ENCODE measurements at regions not wholly inside any gene's neighbourhood (a gene's known extent, or its start where the extent isn't known, plus 50 kb on each side); places are given as distances from the start of the nearest gene placed in this dataset.

- POLR2A ChIA-PET, result no interaction called here
- ATAC-seq (ENCODE audit: low read depth), result no peak
These were observed 516.0 kb downstream of the ZNF608 start for GRCh38 chr5:124230456-124230855.

DNA sequence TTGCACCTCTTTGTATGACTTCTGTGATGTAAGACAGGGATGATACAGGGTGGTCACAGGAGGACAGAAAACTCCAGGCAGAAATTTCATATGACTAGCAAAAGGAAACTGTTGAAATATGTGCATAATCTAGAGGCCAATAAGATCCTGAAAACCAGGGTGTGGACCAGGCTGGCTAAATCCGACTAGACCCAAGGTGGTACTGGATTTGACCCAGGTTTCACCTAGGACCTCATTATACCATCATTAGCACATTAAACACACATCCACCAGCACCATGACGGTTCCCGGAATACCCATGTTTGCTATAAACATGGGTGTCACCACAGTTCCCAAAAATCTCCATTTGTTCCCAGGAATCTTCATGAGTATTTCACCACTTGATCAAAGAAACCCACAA, 517.1 kb downstream of the ZNF608 start:
- Mint-ChIP-seq H3K27me3 (no peaks in the 10 kb centered on the region), H3K4me3 (no peak overlapping the region), H3K4me1 (no peaks in the 10 kb centered on the region), H3K9me3 (no peaks in the 10 kb centered on the region), H3K27ac (no peak overlapping the region), H3K36me3 (no peaks in the 10 kb centered on the region)
- POLR2A ChIA-PET, result no interaction called here
- no peak for ATAC-seq (ENCODE audit: low read depth)
- no peak for DNase-seq

More at GRCh38 chr5:124230456-124230855, 516.0 kb downstream of the ZNF608 start:
- H3K27ac Mint-ChIP-seq, result no peak overlapping the region
- H3K27me3 Mint-ChIP-seq, result no peaks in the 10 kb centered on the region
- H3K4me1 Mint-ChIP-seq, result no peaks in the 10 kb centered on the region
- no peaks in the 10 kb centered on the region for H3K9me3 Mint-ChIP-seq
- no peak overlapping the region for H3K4me3 Mint-ChIP-seq
- H3K36me3 Mint-ChIP-seq, result no peaks in the 10 kb centered on the region
- no peak for DNase-seq

DNA sequence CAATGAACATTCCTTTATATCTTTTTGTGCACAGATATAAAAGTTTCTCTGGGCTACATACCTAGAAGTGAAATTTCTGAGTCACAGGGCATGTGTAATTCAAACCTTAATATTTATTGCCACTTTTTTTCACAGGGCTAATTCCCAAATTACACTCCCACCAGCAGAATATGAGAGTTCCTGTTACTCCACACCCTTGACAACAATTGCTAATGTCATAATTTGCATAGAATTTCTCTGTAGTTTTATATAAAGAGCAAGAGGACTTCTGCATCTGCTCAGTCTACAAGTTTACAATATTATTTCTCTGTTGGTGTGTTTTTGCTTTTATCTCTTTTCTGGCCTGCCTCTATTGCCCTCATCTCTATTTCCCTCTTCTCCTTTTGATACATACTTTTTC, 518.5 kb downstream of the ZNF608 start:
- Mint-ChIP-seq H3K9me3 (no peaks in the 10 kb centered on the region), H3K27ac (no peak overlapping the region), H3K4me3 (no peak overlapping the region), H3K36me3 (no peaks in the 10 kb centered on the region), H3K4me1 (no peaks in the 10 kb centered on the region), H3K27me3 (no peaks in the 10 kb centered on the region)
- POLR2A ChIA-PET, result no interaction called here
- no peak for ATAC-seq (ENCODE audit: low read depth)
- no peak for DNase-seq

DNA sequence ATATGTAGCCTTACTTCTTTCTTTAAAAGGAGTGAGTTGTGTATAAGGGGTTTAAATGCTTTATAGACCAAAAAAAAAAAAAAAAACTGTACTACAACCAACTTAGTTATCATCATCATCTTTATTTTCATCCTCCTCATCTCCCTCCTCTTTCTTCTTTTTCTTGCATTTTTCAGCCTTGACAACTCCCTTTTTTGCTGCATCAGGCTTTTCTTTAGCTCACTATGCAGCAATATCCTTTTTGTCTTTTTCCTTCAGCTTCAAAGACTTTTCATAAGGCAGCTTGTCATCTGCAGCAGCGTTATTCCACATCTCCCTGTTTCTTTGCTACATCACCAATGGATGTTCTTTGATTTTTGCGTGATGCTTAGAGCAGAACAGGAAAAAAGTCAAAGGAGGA, 526.0 kb downstream of the ZNF608 start:
- Mint-ChIP-seq H3K9me3 (peaks cover 2% of the 10 kb centered on the region), H3K4me1 (no peaks in the 10 kb centered on the region), H3K27me3 (no peaks in the 10 kb centered on the region), H3K27ac (no peak overlapping the region), H3K4me3 (no peak overlapping the region), H3K36me3 (no peaks in the 10 kb centered on the region)
- DNase-seq (no peak), ATAC-seq (ENCODE audit: low read depth) (no peak)
- POLR2A ChIA-PET, result no interaction called here

- no peaks in the 10 kb centered on the region for H3K36me3 Mint-ChIP-seq
- H3K27me3 Mint-ChIP-seq, result no peaks in the 10 kb centered on the region
- ATAC-seq (ENCODE audit: low read depth) (no peak), DNase-seq (no peak)
- H3K4me3 Mint-ChIP-seq, result no peak overlapping the region
- H3K4me1 Mint-ChIP-seq, result no peaks in the 10 kb centered on the region
- POLR2A ChIA-PET, result no interaction called here
- H3K27ac Mint-ChIP-seq, result no peak overlapping the region
- peaks cover 2% of the 10 kb centered on the region for H3K9me3 Mint-ChIP-seq
These were observed 533.5 kb downstream of the ZNF608 start for GRCh38 chr5:124212934-124213333.

- no peak for ATAC-seq (ENCODE audit: low read depth)
- Mint-ChIP-seq H3K4me1 (no peaks in the 10 kb centered on the region), H3K9me3 (peaks cover 4% of the 10 kb centered on the region), H3K27me3 (no peaks in the 10 kb centered on the region), H3K36me3 (peaks cover 2% of the 10 kb centered on the region), H3K27ac (no peak overlapping the region), H3K4me3 (no peak overlapping the region)
- no peak for DNase-seq
- POLR2A ChIA-PET, result no interaction called here
These were observed 536.1 kb downstream of the ZNF608 start for GRCh38 chr5:124210111-124210910.

- H3K9me3 Mint-ChIP-seq, result peaks cover 9% of the 10 kb centered on the region
- H3K4me3 Mint-ChIP-seq, result no peak overlapping the region
- no peaks in the 10 kb centered on the region for H3K27me3 Mint-ChIP-seq
These were observed 539.3 kb downstream of the ZNF608 start for GRCh38 chr5:124207118-124207517.

DNA sequence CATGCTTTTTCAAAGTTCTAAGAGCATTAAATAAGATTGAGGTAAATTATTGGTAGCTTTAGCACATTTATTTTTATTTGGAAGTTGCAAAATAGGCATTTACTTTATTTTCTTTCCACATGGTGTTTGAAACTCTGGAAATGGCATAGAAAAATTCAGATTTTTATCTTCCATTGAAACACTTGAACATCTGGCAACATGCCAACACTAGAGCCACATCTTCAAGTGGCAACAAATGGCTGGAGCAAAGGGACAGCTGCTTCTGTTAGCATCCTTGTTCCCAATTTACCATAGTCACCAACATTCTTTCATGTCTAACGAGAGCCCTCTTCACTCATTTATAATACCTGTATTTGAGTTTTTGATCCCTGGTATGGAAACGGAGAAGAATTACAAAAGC, 539.9 kb downstream of the ZNF608 start:
- no peak for DNase-seq
- Mint-ChIP-seq H3K4me3 (no peak overlapping the region), H3K9me3 (peaks cover 9% of the 10 kb centered on the region), H3K4me1 (no peaks in the 10 kb centered on the region), H3K27me3 (no peaks in the 10 kb centered on the region), H3K36me3 (peaks cover 2% of the 10 kb centered on the region), H3K27ac (no peak overlapping the region)
- no peak for ATAC-seq (ENCODE audit: low read depth)
- POLR2A ChIA-PET, result no interaction called here

More at GRCh38 chr5:124207118-124207517, 539.3 kb downstream of the ZNF608 start:
- POLR2A ChIA-PET, result no interaction called here
- Mint-ChIP-seq H3K4me1 (no peaks in the 10 kb centered on the region), H3K36me3 (peaks cover 2% of the 10 kb centered on the region), H3K27ac (no peak overlapping the region)
- DNase-seq, result no peak
- ATAC-seq (ENCODE audit: low read depth), result no peak

DNA sequence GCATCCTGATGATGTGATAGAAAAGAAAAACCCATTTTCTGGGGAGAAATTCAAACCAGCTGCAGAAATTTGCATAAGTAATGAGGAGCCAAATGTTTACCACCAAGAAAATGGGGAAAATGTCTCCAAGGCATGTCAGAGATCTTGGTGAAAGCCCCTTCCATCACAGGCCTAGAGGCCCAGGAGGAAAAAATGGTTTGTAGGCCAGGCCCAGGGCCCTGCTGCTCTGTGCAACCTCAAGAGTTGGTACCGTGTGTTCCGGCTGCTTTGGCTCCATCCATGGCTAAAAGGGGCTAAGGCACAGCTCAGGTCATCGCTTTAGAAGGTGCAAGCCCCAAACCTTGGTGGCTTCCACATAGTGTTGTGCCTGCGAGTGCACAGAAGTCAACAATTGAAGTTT, 543.1 kb downstream of the ZNF608 start:
- no peak for DNase-seq
- POLR2A ChIA-PET, result no interaction called here
- no peak overlapping the region for H3K4me3 Mint-ChIP-seq
- peaks cover 9% of the 10 kb centered on the region for H3K9me3 Mint-ChIP-seq
- no peak for ATAC-seq (ENCODE audit: low read depth)
- no peaks in the 10 kb centered on the region for H3K27me3 Mint-ChIP-seq
- no peaks in the 10 kb centered on the region for H3K4me1 Mint-ChIP-seq
- H3K36me3 Mint-ChIP-seq, result peaks cover 2% of the 10 kb centered on the region
- no peak overlapping the region for H3K27ac Mint-ChIP-seq

DNA sequence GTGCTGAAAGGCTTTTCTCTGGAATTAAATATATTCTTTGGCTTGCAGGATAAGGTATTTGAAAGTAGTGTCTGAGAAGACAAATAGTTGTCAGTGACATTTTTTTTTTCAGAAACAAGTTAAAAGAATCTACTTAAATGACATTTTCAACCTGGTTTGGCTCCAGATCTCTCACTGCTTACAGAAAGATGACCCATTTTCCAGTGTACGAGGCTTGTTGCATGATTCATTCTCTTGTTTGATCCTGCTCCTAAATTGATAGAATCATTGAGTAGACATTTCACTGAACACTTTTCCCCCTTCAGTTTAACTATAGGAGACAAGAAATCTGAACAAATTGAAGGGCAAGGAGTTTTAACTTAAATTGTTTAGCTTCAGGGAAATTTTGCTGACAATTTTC, 546.1 kb downstream of the ZNF608 start:
- H3K4me1 Mint-ChIP-seq, result no peaks in the 10 kb centered on the region
- H3K27ac Mint-ChIP-seq, result no peak overlapping the region
- ATAC-seq (ENCODE audit: low read depth) (no peak), DNase-seq (no peak)
- H3K36me3 Mint-ChIP-seq, result no peaks in the 10 kb centered on the region
- no peak overlapping the region for H3K4me3 Mint-ChIP-seq
- POLR2A ChIA-PET, result no interaction called here
- H3K27me3 Mint-ChIP-seq, result no peaks in the 10 kb centered on the region
- peaks cover 7% of the 10 kb centered on the region for H3K9me3 Mint-ChIP-seq

DNA sequence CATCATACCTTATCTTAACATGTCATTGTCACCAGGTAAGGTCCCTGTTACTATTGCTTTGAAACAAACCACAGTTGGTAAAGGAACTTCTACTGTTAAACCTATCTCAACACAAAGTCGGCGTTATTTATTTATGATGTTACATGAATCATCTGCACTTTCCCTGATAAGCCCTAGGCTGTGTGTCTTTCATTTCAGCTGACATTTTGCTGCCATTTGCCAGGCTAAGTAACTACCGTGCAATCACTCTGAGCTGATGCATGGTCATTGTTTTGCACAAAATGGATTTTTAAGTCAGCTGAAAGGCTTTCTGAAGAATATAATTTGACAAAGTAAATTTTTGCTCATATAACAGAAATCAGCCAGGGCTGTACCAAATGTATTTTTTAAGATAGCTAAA, 546.5 kb downstream of the ZNF608 start:
- Mint-ChIP-seq H3K27me3 (no peaks in the 10 kb centered on the region), H3K36me3 (no peaks in the 10 kb centered on the region), H3K4me1 (no peaks in the 10 kb centered on the region), H3K4me3 (no peak overlapping the region), H3K9me3 (peaks cover 7% of the 10 kb centered on the region), H3K27ac (no peak overlapping the region)
- ATAC-seq (ENCODE audit: low read depth) (no peak), DNase-seq (no peak)
- POLR2A ChIA-PET, result no interaction called here

DNA sequence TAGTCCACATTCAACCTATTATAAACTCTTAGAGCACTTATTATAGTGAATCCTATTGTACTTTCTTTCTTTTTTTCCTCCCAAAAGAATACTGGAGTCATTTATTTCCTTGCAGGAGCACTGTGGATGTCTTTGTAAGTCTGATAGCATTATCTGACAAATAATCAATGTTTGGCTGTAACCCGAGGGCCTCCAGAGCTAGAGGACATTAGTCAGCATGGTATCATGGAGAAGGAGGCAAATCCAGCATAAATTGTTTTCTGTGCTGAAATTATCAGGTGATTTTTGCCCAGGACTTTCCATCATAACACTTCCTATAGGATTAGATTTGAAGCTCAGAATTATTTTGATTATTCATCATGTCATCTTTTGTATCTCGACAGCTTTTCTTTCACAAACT, 551.0 kb downstream of the ZNF608 start:
- Mint-ChIP-seq H3K36me3 (no peaks in the 10 kb centered on the region), H3K4me1 (no peaks in the 10 kb centered on the region), H3K4me3 (no peak overlapping the region), H3K27me3 (peaks cover 3% of the 10 kb centered on the region), H3K9me3 (no peaks in the 10 kb centered on the region), H3K27ac (no peak overlapping the region)
- DNase-seq, result no peak
- no peak for ATAC-seq (ENCODE audit: low read depth)
- POLR2A ChIA-PET, result no interaction called here

DNA sequence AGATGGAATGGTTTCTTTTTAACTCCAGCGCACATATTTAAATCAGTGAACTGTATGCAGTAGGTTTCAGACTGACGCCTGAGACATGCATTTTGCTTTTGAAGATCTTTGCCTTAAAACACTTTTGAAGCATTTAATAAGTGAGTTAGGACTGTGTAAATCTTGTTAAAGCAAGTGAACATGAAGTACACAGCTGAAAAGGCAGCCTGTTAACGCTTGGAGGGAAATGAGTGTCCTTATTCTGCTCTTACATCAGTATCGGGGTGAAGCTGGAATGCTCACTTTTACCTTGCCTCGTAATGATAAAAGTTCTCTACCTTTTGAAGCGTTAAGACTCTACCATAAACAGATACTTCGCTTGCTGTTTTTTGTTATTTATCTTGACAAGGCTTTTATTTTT, 552.2 kb downstream of the ZNF608 start:
- peaks cover 2% of the 10 kb centered on the region for H3K9me3 Mint-ChIP-seq
- ATAC-seq (ENCODE audit: low read depth) (no peak), DNase-seq (no peak)
- no peaks in the 10 kb centered on the region for H3K4me1 Mint-ChIP-seq
- peaks cover 3% of the 10 kb centered on the region for H3K27me3 Mint-ChIP-seq
- H3K27ac Mint-ChIP-seq, result no peak overlapping the region
- H3K36me3 Mint-ChIP-seq, result no peaks in the 10 kb centered on the region
- POLR2A ChIA-PET, result no interaction called here
- H3K4me3 Mint-ChIP-seq, result no peak overlapping the region

DNA sequence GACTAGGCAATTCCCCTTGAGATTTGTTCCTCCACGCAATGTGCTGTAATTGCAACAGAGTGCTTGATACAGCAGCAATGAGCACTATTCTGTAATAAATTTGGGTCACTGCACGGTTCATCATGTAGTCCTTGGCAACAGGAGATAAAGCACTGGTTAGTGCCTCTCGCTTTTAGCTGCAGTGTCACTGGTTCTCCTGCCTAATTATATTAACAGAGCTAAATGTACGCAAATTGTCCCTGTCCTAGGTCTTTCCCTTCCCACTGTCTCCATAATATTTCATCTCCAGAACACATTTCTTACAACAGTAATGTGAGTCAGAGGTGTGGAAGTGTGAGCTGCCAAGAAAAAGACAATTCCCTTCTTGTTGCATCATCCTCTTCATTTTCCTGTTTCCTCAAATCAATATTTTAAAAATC, 553.1 kb downstream of the ZNF608 start:
- ATAC-seq (ENCODE audit: low read depth) (no peak), DNase-seq (no peak)
- Mint-ChIP-seq H3K27ac (no peak overlapping the region), H3K4me3 (no peak overlapping the region), H3K27me3 (peaks cover 3% of the 10 kb centered on the region), H3K4me1 (no peaks in the 10 kb centered on the region), H3K36me3 (no peaks in the 10 kb centered on the region), H3K9me3 (peaks cover 5% of the 10 kb centered on the region)
- POLR2A ChIA-PET, result no interaction called here

DNA sequence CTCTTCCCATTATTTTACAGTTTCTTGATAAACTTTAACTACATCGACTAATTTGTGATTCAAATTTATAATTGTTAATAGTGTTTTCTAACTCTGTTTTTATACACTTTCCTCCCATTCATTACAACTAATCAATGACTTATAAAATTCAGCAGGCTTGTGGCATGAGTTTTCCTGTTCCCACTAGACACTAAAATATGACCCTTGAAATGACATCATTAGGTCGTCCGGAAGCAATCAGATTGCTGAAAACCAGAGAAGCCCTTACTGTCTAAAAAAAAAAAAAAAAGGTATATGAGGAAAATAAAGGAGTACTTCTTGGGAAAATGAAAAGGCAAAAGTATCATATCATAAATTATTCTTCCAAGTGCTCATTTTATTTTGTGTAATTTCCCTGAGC, 553.7 kb downstream of the ZNF608 start:
- Mint-ChIP-seq H3K4me1 (no peaks in the 10 kb centered on the region), H3K9me3 (peaks cover 5% of the 10 kb centered on the region), H3K27ac (no peak overlapping the region), H3K27me3 (peaks cover 3% of the 10 kb centered on the region), H3K4me3 (no peak overlapping the region), H3K36me3 (no peaks in the 10 kb centered on the region)
- no peak for ATAC-seq (ENCODE audit: low read depth)
- POLR2A ChIA-PET, result no interaction called here
- no peak for DNase-seq

All from activated naive CD8-positive, alpha-beta T cell treated with anti-CD3 and anti-CD28 coated beads, Interleukin-2, amount 10 ng/mL, durations not matched to agents 7 days and 5 days (primary cell).